Transverse colon (tissue), 4 donors: ENCODE measurements at regions not wholly inside any gene's neighbourhood (a gene's known extent, or its start where the extent isn't known, plus 50 kb on each side); places are given as distances from the start of the nearest gene placed in this dataset.

Experiments used
- DNase-seq: peaks from one replicate; pipeline ENCODE4 v3.0.0-alpha.2; 2019
- H3K27ac ChIP-seq, 4 donors: fragments of 200-600 bp; sonication (generic); 2 replicates each; pipeline ENCODE4 v1.5.1; 2016 to 2018; ENCODE audit warnings: inconsistent platforms in 4 of 4
- H3K27me3 ChIP-seq: fragments of 200-600 bp; sonication (generic); 2 replicates; pipeline ENCODE4 v1.5.1; 2017; ENCODE audit warnings: inconsistent platforms
- H3K36me3 ChIP-seq, 4 donors: fragments of 200-600 bp; sonication (generic); 2 replicates each; pipeline ENCODE4 v1.5.1; 2017 to 2019; ENCODE audit warnings: inconsistent platforms in 4 of 4
- H3K4me1 ChIP-seq, 4 donors: fragments of 200-600 bp; sonication (generic); 2 replicates each; pipeline ENCODE4 v1.5.1; 2017 to 2020; ENCODE audit warnings: inconsistent platforms in 4 of 4
- H3K4me3 ChIP-seq, 4 donors: fragments of 200-600 bp; sonication (generic); 1 replicate in 1 of 4; 2 replicates in 3 of 4; pipeline versions ENCODE4 v1.5.1 to v1.6.1; 2017 to 2019; ENCODE audit warnings: inconsistent platforms in 4 of 4
- H3K9me3 ChIP-seq, 2 donors: fragments of 200-600 bp; sonication (generic); 2 replicates each; pipeline ENCODE4 v1.5.1; 2017 to 2019; ENCODE audit warnings: inconsistent platforms in 2 of 2
- CTCF ChIP-seq, 5 experiments: fragments of 200-600 bp in 3 of 5; fragments of 450-650 bp in 2 of 5; sonication (generic) in 3 of 5; IDR thresholded peaks; 1 replicate in 2 of 5; 2 replicates in 3 of 5; pipeline ENCODE4 v1.5.1; 2016 to 2017; ENCODE audit warnings: antibody characterized with exemption in 5 of 5, inconsistent platforms in 3 of 5, mild to moderate bottlenecking in 2 of 5, moderate library complexity in 1 of 5
- EP300 ChIP-seq: sonication (generic); formaldehyde crosslinking; IDR thresholded peaks from one replicate; pipeline ENCODE4 v1.6.1; 2017; ENCODE audit warnings: antibody characterized with exemption, low read depth
- POLR2A ChIP-seq: fragments of 450-650 bp; IDR thresholded peaks from one replicate; pipeline ENCODE4 v1.6.1; 2016; ENCODE audit warnings: antibody characterized with exemption, mild to moderate bottlenecking, moderate library complexity
- POLR2AphosphoS5 ChIP-seq, 3 donors: sonication (generic); formaldehyde crosslinking; IDR thresholded peaks; one replicate each; pipeline ENCODE4 v1.6.1; 2016; ENCODE audit warnings: antibody characterized with exemption in 3 of 3
- WGBS, 2 donors: methylation state at CpG; one replicate each; pipeline ENCODE4 v1.1.5; 2018; ENCODE audit warnings: low coverage in 1 of 2; 5-methylcytosine and 5-hydroxymethylcytosine counted together
- in situ Hi-C, 4 donors: fragments of 200-750 bp; cut with MboI; loops; one replicate each; pipeline versions ENCODE4 v1.15.0 to v1.15.1; 2017; ENCODE audit warnings: low sequenced_read_pairs in 3 of 4, low pct_ligation_motif_present in 1 of 4, low pct_unique_long_range_greater_than_20kb in 1 of 4
- intact Hi-C: fragments of 100-400 bp; cut with DNase I; formaldehyde crosslinking; loops from one replicate; pipeline ENCODE4 v1.15.1; 2023; ENCODE audit warnings: low total_unique reads

GRCh38 chr6:137690034-137690433, 177.0 kb upstream of the TNFAIP3 start:
- no peaks in the 10 kb centered on the region for H3K27me3 ChIP-seq
- intact Hi-C loops (no loop called here), in situ Hi-C loops (loop anchor here in 1 of 4 donors (25.0 kb wide), 1 partner anchor 422 kb away; the partner anchor contains the start of gene PERP)
- H3K4me3 ChIP-seq, result no peak overlapping the region
- no peaks in the 10 kb centered on the region for H3K36me3 ChIP-seq
- H3K27ac ChIP-seq, result no peak overlapping the region
- DNase-seq, result no peak
- H3K9me3 ChIP-seq, result no peaks in the 10 kb centered on the region
- no peak for TF ChIP-seq POLR2A
- TF ChIP-seq EP300, result no peak
- TF ChIP-seq POLR2AphosphoS5 (IDR thresholded peaks at IDR 0.05), result no peak
- TF ChIP-seq CTCF (IDR thresholded peaks at IDR 0.05), result no peak
- peaks cover 0 to 18% (median 0%) of the 10 kb centered on the region in 4 donors for H3K4me1 ChIP-seq

- Histone ChIP-seq H3K9me3 (no peaks in the 10 kb centered on the region), H3K4me3 (no peak overlapping the region), H3K27me3 (no peaks in the 10 kb centered on the region), H3K27ac (no peak overlapping the region), H3K4me1 (peaks cover 0 to 18% (median 0%) of the 10 kb centered on the region in 4 donors), H3K36me3 (no peaks in the 10 kb centered on the region)
- in situ Hi-C loops (loop anchor here in 1 of 4 donors (25.0 kb wide), 1 partner anchor 422 kb away; the partner anchor contains the start of gene PERP), intact Hi-C loops (no loop called here)
- no peak for DNase-seq
- TF ChIP-seq CTCF (IDR thresholded peaks at IDR 0.05) (no peak), POLR2AphosphoS5 (IDR thresholded peaks at IDR 0.05) (no peak), EP300 (no peak), POLR2A (no peak)
- WGBS, 2 donors, result 78 to 89% methylated on average over 1 of the region's 1 CpG
Measured at GRCh38 chr6:137690721-137691120, 176.3 kb upstream of the TNFAIP3 start.

DNA sequence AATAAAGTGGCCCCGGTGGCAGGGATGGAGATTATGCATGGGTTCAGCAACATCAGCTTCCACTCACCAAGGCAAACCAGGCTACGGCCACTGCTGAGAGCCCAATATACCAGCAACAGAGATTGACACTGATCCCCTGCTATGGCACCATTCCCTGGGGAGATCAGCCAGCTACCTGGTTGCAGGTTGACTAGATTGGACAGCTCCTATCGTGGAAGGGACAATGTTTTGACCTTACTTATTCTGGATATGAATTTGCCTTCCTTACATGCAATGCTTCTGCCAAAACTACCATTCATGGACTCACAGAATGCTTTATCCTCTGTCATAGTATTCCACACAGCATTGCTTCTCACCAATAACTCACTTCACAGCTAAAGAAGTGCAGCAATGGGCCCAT, 174.8 kb upstream of the TNFAIP3 start:
- Histone ChIP-seq H3K27me3 (no peaks in the 10 kb centered on the region), H3K36me3 (no peaks in the 10 kb centered on the region), H3K4me3 (no peak overlapping the region), H3K27ac (no peak overlapping the region), H3K9me3 (no peaks in the 10 kb centered on the region), H3K4me1 (peaks cover 1 to 27% (median 6%) of the 10 kb centered on the region in 4 donors)
- 100% methylated on average over 3 of the region's 3 CpGs; no CpG with 5 or more reads in 1 of the 2 donors for WGBS, 2 donors
- intact Hi-C loops (no loop called here), in situ Hi-C loops (loop anchor here in 1 of 4 donors (25.0 kb wide), 1 partner anchor 420 kb away; the partner anchor contains the start of gene PERP)
- no peak for DNase-seq
- TF ChIP-seq POLR2A (no peak), POLR2AphosphoS5 (IDR thresholded peaks at IDR 0.05) (no peak), EP300 (no peak), CTCF (IDR thresholded peaks at IDR 0.05) (no peak)

DNA sequence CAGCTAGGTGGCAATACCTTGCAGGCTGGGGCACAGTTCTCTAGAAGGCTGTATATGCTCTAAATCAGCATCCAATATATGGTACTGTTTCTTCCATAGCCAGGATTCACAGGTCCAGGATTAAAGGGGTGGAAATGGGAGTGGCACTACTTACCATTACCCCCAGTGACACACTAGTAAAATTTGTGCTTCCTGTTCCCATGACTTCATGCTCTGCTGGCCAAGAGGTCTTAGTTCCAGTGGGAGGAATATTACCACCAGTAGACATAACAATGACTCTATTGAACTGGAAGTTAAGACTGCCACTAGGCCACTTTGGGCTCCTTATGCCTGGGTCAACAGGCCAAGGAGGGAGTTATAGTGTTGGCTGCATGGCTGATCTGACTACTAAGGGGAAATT, 174.3 kb upstream of the TNFAIP3 start:
- H3K4me3 ChIP-seq, result no peak overlapping the region
- in situ Hi-C loops (loop anchor here in 1 of 4 donors (25.0 kb wide), 1 partner anchor 419 kb away; the partner anchor contains the start of gene PERP), intact Hi-C loops (no loop called here)
- no peaks in the 10 kb centered on the region for H3K9me3 ChIP-seq
- H3K36me3 ChIP-seq, result no peaks in the 10 kb centered on the region
- no peak for TF ChIP-seq CTCF (IDR thresholded peaks at IDR 0.05)
- TF ChIP-seq EP300, result no peak
- no peak for DNase-seq
- H3K27me3 ChIP-seq, result no peaks in the 10 kb centered on the region
- no peak overlapping the region for H3K27ac ChIP-seq
- H3K4me1 ChIP-seq, result peaks cover 6 to 32% (median 11%) of the 10 kb centered on the region in 4 donors
